HG02798 (cell line): ENCODE measurements at regions not wholly inside any gene's neighbourhood (a gene's known extent, or its start where the extent isn't known, plus 50 kb on each side); places are given as distances from the start of the nearest gene placed in this dataset.

ENCODE experiments used
- ATAC-seq: cut with Tn5 transposase; IDR thresholded peaks from one replicate; pipeline ENCODE4 v1.9.1; 2021; ENCODE audit warnings: mild to moderate bottlenecking; ENCODE audit not compliant: unreplicated experiment, poor library complexity

GRCh38 chr10:131642966-131643365, 257.8 kb upstream of the PPP2R2D start:
- no peak for ATAC-seq

GRCh38 chr10:131644289-131644688, 256.5 kb upstream of the PPP2R2D start:
- no peak for ATAC-seq

GRCh38 chr10:131644864-131645658, 255.7 kb upstream of the PPP2R2D start:
- ATAC-seq = no peak

- ATAC-seq = no peak
Observed at GRCh38 chr10:131645756-131646155, 255.1 kb upstream of the PPP2R2D start.

GRCh38 chr10:131646551-131647525, 254.0 kb upstream of the PPP2R2D start:
- no peak for ATAC-seq

- no peak for ATAC-seq
Observed at GRCh38 chr10:131647789-131648188, 253.0 kb upstream of the PPP2R2D start.

GRCh38 chr10:131648386-131649020, 252.3 kb upstream of the PPP2R2D start:
- ATAC-seq = no peak

- ATAC-seq = no peak
Observed at GRCh38 chr10:131649617-131650016, 251.2 kb upstream of the PPP2R2D start.

GRCh38 chr10:131650169-131650705, 250.6 kb upstream of the PPP2R2D start:
- ATAC-seq = no peak

- no peak for ATAC-seq
Observed at GRCh38 chr10:131650771-131651673, 249.8 kb upstream of the PPP2R2D start.

GRCh38 chr10:131651674-131652437, 249.0 kb upstream of the PPP2R2D start:
- no peak for ATAC-seq

- no peak for ATAC-seq
Observed at GRCh38 chr10:131652438-131653139, 248.2 kb upstream of the PPP2R2D start.

GRCh38 chr10:131653140-131653539, 247.7 kb upstream of the PPP2R2D start:
- no peak for ATAC-seq

GRCh38 chr10:131653554-131654470, 247.0 kb upstream of the PPP2R2D start:
- no peak for ATAC-seq

GRCh38 chr10:131654471-131655087, 246.2 kb upstream of the PPP2R2D start:
- ATAC-seq = no peak

GRCh38 chr10:131655101-131655849, 245.5 kb upstream of the PPP2R2D start:
- no peak for ATAC-seq
